GM12878 (cell line): ENCODE measurements at regions not wholly inside any gene's neighbourhood (a gene's known extent, or its start where the extent isn't known, plus 50 kb on each side); places are given as distances from the start of the nearest gene placed in this dataset.

Experiments
- ATAC-seq: fragments of 200-7000 bp; cut with Tn5 transposase; 3 replicates; pipeline ENCODE4 v1.9.1; 2020; ENCODE audit warnings: mild to moderate bottlenecking, moderate library complexity
- BruUV-seq: library from RNA; stranded (reverse); fragments of 400-500 nt; replicated peaks from 2 replicates; lab custom pipeline; 2021; lab: Mats Ljungman, UMichigan
- CTCF ChIA-PET: fragments of 300-600 bp; sonication (Branson Sonifier 250); formaldehyde crosslinking; extraction: SDS; loops from one replicate; lab custom pipeline; 2021; ENCODE audit warnings: inconsistent platforms; lab: Yijun Ruan, JAX
- POLR2A ChIA-PET: fragments of 350-600 bp; formaldehyde crosslinking; extraction: SDS; loops from one replicate; lab custom pipeline; 2021; ENCODE audit warnings: inconsistent platforms; lab: Charles Lee
- RAD21 ChIA-PET: fragments of 300-600 bp; sonication (Branson Sonifier 250); formaldehyde crosslinking; loops from one replicate; lab custom pipeline; 2023; ENCODE audit warnings: antibody characterized with exemption; ENCODE audit not compliant: unreplicated experiment; lab: Charles Lee
- SMC1A ChIA-PET: fragments of 300-600 bp; sonication (Branson Sonifier 250); formaldehyde crosslinking; loops from one replicate; lab custom pipeline; 2023; ENCODE audit not compliant: unreplicated experiment, uncharacterized antibody; lab: Charles Lee
- DNase-seq: peaks from one replicate; pipeline ENCODE4 v3.0.0-alpha.2; 2011; ENCODE audit warnings: low read depth, low spot score
- FAIRE-seq: peaks from 3 replicates; lab custom pipeline; 2011; peaks lifted over from hg19 to GRCh38; lab: Jason Lieb, UNC
- H2AFZ ChIP-seq: 2 replicates; pipeline ENCODE4 v1.6.0; 2011; ENCODE audit warnings: low read depth, low read length, control low read depth; ENCODE audit not compliant: control insufficient read depth
- H3K27ac ChIP-seq: 2 replicates; pipeline ENCODE4 v1.5.1; 2011; ENCODE audit warnings: control low read depth; ENCODE audit not compliant: control insufficient read depth, insufficient read depth
- H3K27me3 ChIP-seq, 2 experiments: replicated peaks in 1 of 2; 2 replicates each; pipeline versions ENCODE4 v1.6.0 to v1.6.1; 2011; ENCODE audit warnings: low read length in 1 of 2; ENCODE audit not compliant: control insufficient read depth in 2 of 2, insufficient read depth in 2 of 2
- H3K36me3 ChIP-seq, 2 experiments: 2 replicates each; pipeline ENCODE4 v1.5.1; 2011; ENCODE audit warnings: low read length in 1 of 2; ENCODE audit not compliant: control insufficient read depth in 2 of 2, insufficient read depth in 2 of 2
- H3K4me1 ChIP-seq: 2 replicates; pipeline ENCODE4 v1.6.1; 2011; ENCODE audit warnings: mild to moderate bottlenecking, low read length, moderate library complexity, mixed read lengths; ENCODE audit not compliant: control insufficient read depth, insufficient read depth
- H3K4me2 ChIP-seq: 2 replicates; pipeline ENCODE4 v1.6.0; 2011; ENCODE audit warnings: control low read depth; ENCODE audit not compliant: control insufficient read depth, insufficient read depth
- H3K4me3 ChIP-seq: fragments of 200-600 bp; sonication (generic); 2 replicates; pipeline ENCODE4 v1.5.1; 2016
- H3K79me2 ChIP-seq: 2 replicates; pipeline ENCODE4 v1.6.0; 2011; ENCODE audit warnings: low read length; ENCODE audit not compliant: control insufficient read depth, insufficient read depth
- H3K9ac ChIP-seq: 2 replicates; pipeline ENCODE4 v1.8.0; 2011; ENCODE audit warnings: low read length, control low read depth, mixed read lengths; ENCODE audit not compliant: control insufficient read depth, insufficient read depth
- H3K9me3 ChIP-seq: replicated peaks from 3 replicates; pipeline ENCODE4 v1.5.1; 2011; ENCODE audit warnings: mild to moderate bottlenecking, low read length; ENCODE audit not compliant: control insufficient read depth, insufficient read depth
- H4K20me1 ChIP-seq: 2 replicates; pipeline ENCODE4 v1.6.0; 2011; ENCODE audit not compliant: control insufficient read depth, insufficient read depth
- BCL11A ChIP-seq: IDR thresholded peaks from 2 replicates; pipeline ENCODE4 v1.6.1; 2011; ENCODE audit warnings: low read depth, low read length
- EP300 ChIP-seq, 2 experiments: fragments of 150-350 bp in 1 of 2; IDR thresholded peaks; 2 replicates each; pipeline ENCODE4 v1.6.1; 2011 to 2012; ENCODE audit warnings: low read depth in 2 of 2, low read length in 2 of 2, borderline replicate concordance in 1 of 2, improper control_type of control experiment in 1 of 2, inconsistent platforms in 1 of 2; ENCODE audit not compliant: control insufficient read depth in 1 of 2
- EZH2 ChIP-seq: IDR thresholded peaks from 2 replicates; pipeline ENCODE4 v1.6.1; 2012; ENCODE audit warnings: low read depth, mild to moderate bottlenecking, control low read depth, inconsistent platforms, low read length, borderline replicate concordance; ENCODE audit not compliant: control insufficient read depth
- MTA2 ChIP-seq: fragments of 450-650 bp; IDR thresholded peaks from 2 replicates; pipeline ENCODE4 v1.6.1; 2016; ENCODE audit warnings: low read depth, mild to moderate bottlenecking, moderate library complexity
- NFYB ChIP-seq: IDR thresholded peaks from 2 replicates; pipeline ENCODE4 v1.6.1; 2011; ENCODE audit warnings: low read depth, mild to moderate bottlenecking, low read length, improper control_type of control experiment, moderate library complexity; ENCODE audit not compliant: insufficient read depth
- SIX5 ChIP-seq: IDR thresholded peaks from 2 replicates; pipeline ENCODE4 v1.6.1; 2011; ENCODE audit warnings: mild to moderate bottlenecking, low read depth, low read length, moderate library complexity; ENCODE audit not compliant: severe bottlenecking
- STAT3 ChIP-seq: IDR thresholded peaks from 2 replicates; pipeline ENCODE4 v1.6.1; 2011; ENCODE audit warnings: low read depth, low read length, improper control_type of control experiment
- TCF7 ChIP-seq: IDR thresholded peaks from 2 replicates; pipeline ENCODE4 v1.6.1; 2014; ENCODE audit warnings: antibody characterized with exemption, borderline replicate concordance
- ZNF592 ChIP-seq: fragments of 450-650 bp; IDR thresholded peaks from 2 replicates; pipeline ENCODE4 v1.6.1; 2017; ENCODE audit warnings: mild to moderate bottlenecking, moderate library complexity
- WGBS: methylation state at CpG from one replicate; pipeline ENCODE4 v1.1.6; 2016; ENCODE audit warnings: low lambda C conversion rate; ENCODE audit not compliant: insufficient replicate concordance, insufficient coverage; ENCODE audit errors: missing lambda C conversion rate; 5-methylcytosine and 5-hydroxymethylcytosine counted together
- in situ Hi-C: fragments of 300-500 bp; cut with MboI; formaldehyde crosslinking; loops from 9 replicates; pipeline ENCODE4 v1.14.3; 2018; ENCODE audit warnings: mixed read lengths
- intact Hi-C: fragments of 100-400 bp; cut with micrococcal nuclease; formaldehyde crosslinking; loops from one replicate; pipeline ENCODE4 v1.14.2; 2022; ENCODE audit not compliant: unreplicated experiment
- TF ChIP-seq, protein P1 (sequence below): fragments of 450-650 bp; conservative IDR thresholded peaks from 2 replicates; pipeline ENCODE4 v1.6.1; 2017; ENCODE audit warnings: mild to moderate bottlenecking, moderate library complexity
- TF ChIP-seq, protein P2 (sequence below): IDR thresholded peaks from 2 replicates; pipeline ENCODE4 v1.6.1; 2012; ENCODE audit warnings: low read depth, low read length, improper control_type of control experiment
- TF ChIP-seq, protein P3 (sequence below): fragments of 450-650 bp; IDR thresholded peaks from 2 replicates; pipeline ENCODE4 v1.6.1; 2017; ENCODE audit warnings: mild to moderate bottlenecking, moderate library complexity

- no peaks in the 10 kb centered on the region for H4K20me1 ChIP-seq
- FAIRE-seq (no peak), DNase-seq (no peak), ATAC-seq (no peak)
- ChIA-PET CTCF (no interaction called here), SMC1A (no interaction called here), POLR2A (no interaction called here), RAD21 (no interaction called here)
- H3K36me3 ChIP-seq: no peaks in the 10 kb centered on the region
- no peak overlapping the region for H2AFZ ChIP-seq
- H3K9ac ChIP-seq: no peak overlapping the region
- no peaks in the 10 kb centered on the region for H3K27me3 ChIP-seq
- no peak for TF ChIP-seq NFYB
- no peak for TF ChIP-seq STAT3
- no peak for TF ChIP-seq ZNF592
- TF ChIP-seq TCF7: no peak
- no peak for TF ChIP-seq MTA2
- TF ChIP-seq, protein P1, sequence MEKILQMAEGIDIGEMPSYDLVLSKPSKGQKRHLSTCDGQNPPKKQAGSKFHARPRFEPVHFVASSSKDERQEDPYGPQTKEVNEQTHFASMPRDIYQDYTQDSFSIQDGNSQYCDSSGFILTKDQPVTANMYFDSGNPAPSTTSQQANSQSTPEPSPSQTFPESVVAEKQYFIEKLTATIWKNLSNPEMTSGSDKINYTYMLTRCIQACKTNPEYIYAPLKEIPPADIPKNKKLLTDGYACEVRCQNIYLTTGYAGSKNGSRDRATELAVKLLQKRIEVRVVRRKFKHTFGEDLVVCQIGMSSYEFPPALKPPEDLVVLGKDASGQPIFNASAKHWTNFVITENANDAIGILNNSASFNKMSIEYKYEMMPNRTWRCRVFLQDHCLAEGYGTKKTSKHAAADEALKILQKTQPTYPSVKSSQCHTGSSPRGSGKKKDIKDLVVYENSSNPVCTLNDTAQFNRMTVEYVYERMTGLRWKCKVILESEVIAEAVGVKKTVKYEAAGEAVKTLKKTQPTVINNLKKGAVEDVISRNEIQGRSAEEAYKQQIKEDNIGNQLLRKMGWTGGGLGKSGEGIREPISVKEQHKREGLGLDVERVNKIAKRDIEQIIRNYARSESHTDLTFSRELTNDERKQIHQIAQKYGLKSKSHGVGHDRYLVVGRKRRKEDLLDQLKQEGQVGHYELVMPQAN: no peak
- TF ChIP-seq, protein P2, sequence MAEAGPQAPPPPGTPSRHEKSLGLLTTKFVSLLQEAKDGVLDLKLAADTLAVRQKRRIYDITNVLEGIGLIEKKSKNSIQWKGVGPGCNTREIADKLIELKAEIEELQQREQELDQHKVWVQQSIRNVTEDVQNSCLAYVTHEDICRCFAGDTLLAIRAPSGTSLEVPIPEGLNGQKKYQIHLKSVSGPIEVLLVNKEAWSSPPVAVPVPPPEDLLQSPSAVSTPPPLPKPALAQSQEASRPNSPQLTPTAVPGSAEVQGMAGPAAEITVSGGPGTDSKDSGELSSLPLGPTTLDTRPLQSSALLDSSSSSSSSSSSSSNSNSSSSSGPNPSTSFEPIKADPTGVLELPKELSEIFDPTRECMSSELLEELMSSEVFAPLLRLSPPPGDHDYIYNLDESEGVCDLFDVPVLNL: no peak
- TF ChIP-seq, protein P3, sequence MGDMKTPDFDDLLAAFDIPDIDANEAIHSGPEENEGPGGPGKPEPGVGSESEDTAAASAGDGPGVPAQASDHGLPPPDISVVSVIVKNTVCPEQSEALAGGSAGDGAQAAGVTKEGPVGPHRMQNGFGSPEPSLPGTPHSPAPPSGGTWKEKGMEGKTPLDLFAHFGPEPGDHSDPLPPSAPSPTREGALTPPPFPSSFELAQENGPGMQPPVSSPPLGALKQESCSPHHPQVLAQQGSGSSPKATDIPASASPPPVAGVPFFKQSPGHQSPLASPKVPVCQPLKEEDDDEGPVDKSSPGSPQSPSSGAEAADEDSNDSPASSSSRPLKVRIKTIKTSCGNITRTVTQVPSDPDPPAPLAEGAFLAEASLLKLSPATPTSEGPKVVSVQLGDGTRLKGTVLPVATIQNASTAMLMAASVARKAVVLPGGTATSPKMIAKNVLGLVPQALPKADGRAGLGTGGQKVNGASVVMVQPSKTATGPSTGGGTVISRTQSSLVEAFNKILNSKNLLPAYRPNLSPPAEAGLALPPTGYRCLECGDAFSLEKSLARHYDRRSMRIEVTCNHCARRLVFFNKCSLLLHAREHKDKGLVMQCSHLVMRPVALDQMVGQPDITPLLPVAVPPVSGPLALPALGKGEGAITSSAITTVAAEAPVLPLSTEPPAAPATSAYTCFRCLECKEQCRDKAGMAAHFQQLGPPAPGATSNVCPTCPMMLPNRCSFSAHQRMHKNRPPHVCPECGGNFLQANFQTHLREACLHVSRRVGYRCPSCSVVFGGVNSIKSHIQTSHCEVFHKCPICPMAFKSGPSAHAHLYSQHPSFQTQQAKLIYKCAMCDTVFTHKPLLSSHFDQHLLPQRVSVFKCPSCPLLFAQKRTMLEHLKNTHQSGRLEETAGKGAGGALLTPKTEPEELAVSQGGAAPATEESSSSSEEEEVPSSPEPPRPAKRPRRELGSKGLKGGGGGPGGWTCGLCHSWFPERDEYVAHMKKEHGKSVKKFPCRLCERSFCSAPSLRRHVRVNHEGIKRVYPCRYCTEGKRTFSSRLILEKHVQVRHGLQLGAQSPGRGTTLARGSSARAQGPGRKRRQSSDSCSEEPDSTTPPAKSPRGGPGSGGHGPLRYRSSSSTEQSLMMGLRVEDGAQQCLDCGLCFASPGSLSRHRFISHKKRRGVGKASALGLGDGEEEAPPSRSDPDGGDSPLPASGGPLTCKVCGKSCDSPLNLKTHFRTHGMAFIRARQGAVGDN: no peak
- no peak for TF ChIP-seq EZH2
- TF ChIP-seq EP300 (IDR thresholded peaks at IDR 0.05; ENCODE audit: borderline replicate concordance in 1 of 2, control insufficient read depth in 1 of 2, low read depth in 2 of 2, low read length in 2 of 2): no peak
- no peak for TF ChIP-seq BCL11A
- no peak for TF ChIP-seq SIX5
- BruUV-seq: no TSS peak
- no peak overlapping the region for H3K27ac ChIP-seq
- no peaks in the 10 kb centered on the region for H3K9me3 ChIP-seq
- in situ Hi-C loops (no loop called here), intact Hi-C loops (no loop called here)
- no peak overlapping the region for H3K4me2 ChIP-seq
- H3K4me1 ChIP-seq: peaks cover 9% of the 10 kb centered on the region
- no peak overlapping the region for H3K4me3 ChIP-seq
- H3K79me2 ChIP-seq: no peaks in the 10 kb centered on the region
- WGBS: 22% methylated on average over 10 of the region's 10 CpGs
These were observed 187.8 kb downstream of the MIAT start for GRCh38 chr22:26845021-26845743.
